Pancreas (tissue), 10 donors: ENCODE measurements at regions not wholly inside any gene's neighbourhood (a gene's known extent, or its start where the extent isn't known, plus 50 kb on each side); places are given as distances from the start of the nearest gene placed in this dataset.

Experiments
- ATAC-seq, 4 donors: fragments of 200-7000 bp; cut with Tn5 transposase; one replicate each; pipeline versions ENCODE4 v1.8.0 to v1.9.1; 2020; ENCODE audit warnings: mild to moderate bottlenecking in 4 of 4, moderate library complexity in 4 of 4
- DNase-seq, 6 donors: peaks; one replicate each; pipeline ENCODE4 v3.0.0-alpha.2; 2020
- FAIRE-seq: peaks from 2 replicates; lab custom pipeline; 2012; peaks lifted over from hg19 to GRCh38; lab: Jason Lieb, UNC
- H3K27ac ChIP-seq, 4 donors: fragments of 200-600 bp; sonication (generic); 1 replicate in 3 of 4; 2 replicates in 1 of 4; pipeline versions ENCODE4 v1.5.0 to v1.8.0; 2020
- H3K27me3 ChIP-seq, 4 donors: fragments of 200-600 bp; one replicate each; pipeline ENCODE4 v1.8.0; 2021
- H3K36me3 ChIP-seq, 3 donors: fragments of 200-600 bp; sonication (generic) in 1 of 3; one replicate each; pipeline versions ENCODE4 v1.5.0 to v1.8.0; 2020 to 2021
- H3K4me1 ChIP-seq, 3 donors: fragments of 200-600 bp; one replicate each; pipeline ENCODE4 v1.8.0; 2021
- H3K4me3 ChIP-seq, 4 donors: fragments of 200-600 bp; sonication (generic) in 2 of 4; one replicate each; pipeline versions ENCODE4 v1.5.0 to v1.8.0; 2020 to 2021
- H3K9me3 ChIP-seq, 4 donors: fragments of 200-600 bp; one replicate each; pipeline ENCODE4 v1.8.0; 2021
- WGBS, 2 donors: extraction: QIAGEN DNeasy Blood & Tissue Kit; methylation state at CpG; one replicate each; pipeline ENCODE4 v1.1.7; 2013; 5-methylcytosine and 5-hydroxymethylcytosine counted together
- intact Hi-C, 3 donors: fragments of 100-400 bp; cut with DNase I; formaldehyde crosslinking; loops; one replicate each; pipeline versions ENCODE4 v1.11.1 to v1.14.2; 2022
- TF ChIP-seq, protein P1 (sequence below), 4 donors: fragments of 200-600 bp; sonication (generic) in 3 of 4; IDR thresholded peaks; one replicate each; pipeline versions ENCODE4 v1.5.0 to v1.8.0; 2021; ENCODE audit warnings: antibody characterized with exemption in 4 of 4
- donor health status: healthy with polysubstance abuse.
- donor health status: DM: no; HTN: no; CAD: no; lungs with moderate emphysema.
- donor health status: DM: no; HTN: no; CAD: no.
- donor health status: control.
- donor health status: control.
- donor health status: Bipolar disorder and iron deficiency.
- donor health status: DM: yes; HTN: yes; CAD: no.
- donor health status: DM: no; HTN: no; CAD: no.
- donor health status: DM: no; HTN: no; CAD: no.
- donor health status: DM: yes; HTN: yes; CAD: no.

DNA sequence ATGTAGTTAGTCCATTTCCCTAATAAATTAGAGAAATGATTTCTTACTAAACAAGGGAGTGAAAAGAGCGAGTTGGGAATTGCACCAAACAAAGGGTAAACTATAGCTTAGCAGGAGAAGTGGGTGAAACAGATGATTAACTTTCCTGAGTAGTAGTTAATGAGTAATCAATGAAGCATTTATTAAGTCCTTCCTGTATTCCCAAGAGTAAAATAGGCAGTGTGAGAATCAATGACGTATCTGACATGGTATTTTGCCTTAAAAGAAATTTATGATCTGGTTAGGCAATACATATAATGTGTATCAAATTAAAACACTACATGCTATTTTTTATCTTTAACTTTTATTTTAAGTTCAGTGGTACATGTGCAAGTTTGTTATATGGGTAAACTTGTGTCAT, 142.8 kb downstream of the KLF5 start:
- intact Hi-C loops: no loop called here
- FAIRE-seq (no peak), ATAC-seq (peak in 1 of 4 donors; percentile 25), DNase-seq (no peak)
- WGBS, 2 donors: 66 to 72% methylated on average over 2 of the region's 2 CpGs
- Histone ChIP-seq H3K4me3 (no peak overlapping the region), H3K27me3 (no peaks in the 10 kb centered on the region), H3K27ac (no peak overlapping the region), H3K36me3 (no peaks in the 10 kb centered on the region), H3K9me3 (no peaks in the 10 kb centered on the region), H3K4me1 (peaks cover 6 to 11% (median 7%) of the 10 kb centered on the region in 3 donors)
- TF ChIP-seq, protein P1, sequence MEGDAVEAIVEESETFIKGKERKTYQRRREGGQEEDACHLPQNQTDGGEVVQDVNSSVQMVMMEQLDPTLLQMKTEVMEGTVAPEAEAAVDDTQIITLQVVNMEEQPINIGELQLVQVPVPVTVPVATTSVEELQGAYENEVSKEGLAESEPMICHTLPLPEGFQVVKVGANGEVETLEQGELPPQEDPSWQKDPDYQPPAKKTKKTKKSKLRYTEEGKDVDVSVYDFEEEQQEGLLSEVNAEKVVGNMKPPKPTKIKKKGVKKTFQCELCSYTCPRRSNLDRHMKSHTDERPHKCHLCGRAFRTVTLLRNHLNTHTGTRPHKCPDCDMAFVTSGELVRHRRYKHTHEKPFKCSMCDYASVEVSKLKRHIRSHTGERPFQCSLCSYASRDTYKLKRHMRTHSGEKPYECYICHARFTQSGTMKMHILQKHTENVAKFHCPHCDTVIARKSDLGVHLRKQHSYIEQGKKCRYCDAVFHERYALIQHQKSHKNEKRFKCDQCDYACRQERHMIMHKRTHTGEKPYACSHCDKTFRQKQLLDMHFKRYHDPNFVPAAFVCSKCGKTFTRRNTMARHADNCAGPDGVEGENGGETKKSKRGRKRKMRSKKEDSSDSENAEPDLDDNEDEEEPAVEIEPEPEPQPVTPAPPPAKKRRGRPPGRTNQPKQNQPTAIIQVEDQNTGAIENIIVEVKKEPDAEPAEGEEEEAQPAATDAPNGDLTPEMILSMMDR (IDR thresholded peaks at IDR 0.05): no peak

- Histone ChIP-seq H3K4me3 (no peak overlapping the region), H3K9me3 (no peaks in the 10 kb centered on the region), H3K27me3 (no peaks in the 10 kb centered on the region), H3K27ac (peak overlapping the region in 1 of 4 donors; percentile 21), H3K4me1 (peaks cover 9 to 24% (median 21%) of the 10 kb centered on the region in 3 donors), H3K36me3 (no peaks in the 10 kb centered on the region)
- WGBS, 2 donors: 51% methylated on average over 4 of the region's 4 CpGs
- TF ChIP-seq, protein P1 (IDR thresholded peaks at IDR 0.05): no peak
- intact Hi-C loops: no loop called here
- ATAC-seq (peak in 1 of 4 donors; percentile 6), DNase-seq (no peak), FAIRE-seq (no peak)
Observed at GRCh38 chr13:73198991-73199411, 140.2 kb downstream of the KLF5 start.

DNA sequence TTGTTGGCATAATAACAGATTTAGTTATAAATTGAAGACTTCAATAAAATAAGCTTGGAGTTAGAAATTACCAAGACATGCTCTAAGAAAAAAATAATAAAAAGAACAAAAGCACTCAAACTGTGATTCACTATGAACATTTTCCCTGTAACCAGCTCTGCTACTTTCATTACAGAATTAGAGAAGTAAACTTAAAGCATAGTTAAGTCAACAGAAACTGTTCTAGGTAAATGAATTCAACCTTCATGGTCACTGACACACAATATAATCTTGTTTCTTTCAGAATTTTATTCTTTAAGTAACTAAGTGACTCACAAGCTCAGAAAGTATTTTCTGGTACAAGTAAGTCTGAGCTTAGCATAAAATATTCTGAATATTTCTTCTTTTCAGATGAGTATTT, 136.3 kb downstream of the KLF5 start:
- H3K9me3 ChIP-seq: no peaks in the 10 kb centered on the region
- intact Hi-C loops: no loop called here
- DNase-seq (no peak), FAIRE-seq (peak; percentile 86), ATAC-seq (peak; percentile 57 to 80 (median 68))
- TF ChIP-seq, protein P1 (IDR thresholded peaks at IDR 0.05): no peak
- peak overlapping the region in 2 of 4 donors; percentile 63 to 65 for H3K27ac ChIP-seq
- H3K27me3 ChIP-seq: no peaks in the 10 kb centered on the region
- peaks cover 8 to 19% (median 18%) of the 10 kb centered on the region in 3 donors for H3K4me1 ChIP-seq
- H3K36me3 ChIP-seq: no peaks in the 10 kb centered on the region
- no peak overlapping the region for H3K4me3 ChIP-seq

GRCh38 chr13:73194310-73194709, 135.5 kb downstream of the KLF5 start:
- no peak for DNase-seq
- no peak for FAIRE-seq
- ATAC-seq: peak; percentile 73 to 91 (median 88)

DNA sequence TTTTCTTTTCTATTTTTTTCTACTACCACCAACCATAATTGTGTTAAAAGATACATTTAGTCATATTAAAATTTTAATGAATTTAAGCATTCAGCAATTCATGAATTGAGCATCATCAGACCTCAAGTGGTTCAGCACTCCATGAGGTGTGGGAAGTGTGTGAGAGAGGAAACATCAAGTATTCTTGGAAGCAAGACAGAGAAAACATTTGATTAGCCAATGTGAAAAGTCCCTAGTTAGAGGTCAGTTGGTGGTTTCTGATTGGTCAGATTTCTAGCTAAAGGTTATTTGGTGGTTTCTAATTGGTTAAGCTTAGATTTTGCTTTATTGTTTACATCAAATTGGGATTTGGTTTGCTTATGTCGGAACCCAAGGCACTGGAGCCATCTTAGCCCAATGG, 134.7 kb downstream of the KLF5 start:
- Histone ChIP-seq H3K27ac (peak overlapping the region in 1 of 4 donors; percentile 63), H3K9me3 (no peaks in the 10 kb centered on the region), H3K4me1 (peaks cover 8 to 18% (median 17%) of the 10 kb centered on the region in 3 donors), H3K36me3 (no peaks in the 10 kb centered on the region), H3K4me3 (no peak overlapping the region), H3K27me3 (no peaks in the 10 kb centered on the region)
- TF ChIP-seq, protein P1 (IDR thresholded peaks at IDR 0.05): no peak
- intact Hi-C loops: no loop called here
- FAIRE-seq: no peak
- no peak for DNase-seq
- ATAC-seq: no peak
- WGBS, 2 donors: 96 to 100% methylated on average over 1 of the region's 1 CpG

More at GRCh38 chr13:73194310-73194709, 135.5 kb downstream of the KLF5 start:
- Histone ChIP-seq H3K4me1 (peaks cover 8 to 18% (median 17%) of the 10 kb centered on the region in 3 donors), H3K36me3 (no peaks in the 10 kb centered on the region), H3K9me3 (no peaks in the 10 kb centered on the region), H3K27ac (peak overlapping the region in 2 of 4 donors; percentile 63 to 65), H3K4me3 (no peak overlapping the region), H3K27me3 (no peaks in the 10 kb centered on the region)
- TF ChIP-seq, protein P1 (IDR thresholded peaks at IDR 0.05): no peak
- 12 to 16% methylated on average over 4 of the region's 4 CpGs for WGBS, 2 donors
- intact Hi-C loops: no loop called here
